ENCODE measurements at regions not wholly inside any gene's neighbourhood (a gene's known extent, or its start where the extent isn't known, plus 50 kb on each side); places are given as distances from the start of the nearest gene placed in this dataset.
"Not testable (repeated sequence)": the region's sequence is repeated elsewhere in the genome, so short reads cannot be mapped to it uniquely, and the experiment has no call there.

GRCh38 chr5:3161672-3162071, 410.2 kb upstream of the IRX2 start:
- TF ChIP-seq CTCF (conservative IDR thresholded peaks at IDR 0.05; ENCODE audit: low read depth, low read length): no peak
- H3K4me3 ChIP-seq (ENCODE audit: low read depth, low read length): no peak overlapping the region
- no peak for DNase-seq (ENCODE audit: low read depth)

- TF ChIP-seq CTCF (conservative IDR thresholded peaks at IDR 0.05; ENCODE audit: low read depth, low read length): no peak
- DNase-seq (ENCODE audit: low read depth): no peak
- H3K4me3 ChIP-seq (ENCODE audit: low read depth, low read length): no peak overlapping the region
Observed at GRCh38 chr5:3157214-3157613, 405.7 kb upstream of the IRX2 start.

GRCh38 chr5:3155717-3156116, 404.2 kb upstream of the IRX2 start:
- H3K4me3 ChIP-seq (ENCODE audit: low read depth, low read length): no peak overlapping the region
- no peak for TF ChIP-seq CTCF (conservative IDR thresholded peaks at IDR 0.05; ENCODE audit: low read depth, low read length)
- no peak for DNase-seq (ENCODE audit: low read depth)

- no peak for DNase-seq (ENCODE audit: low read depth)
- no peak overlapping the region for H3K4me3 ChIP-seq (ENCODE audit: low read depth, low read length)
- no peak for TF ChIP-seq CTCF (conservative IDR thresholded peaks at IDR 0.05; ENCODE audit: low read depth, low read length)
Observed at GRCh38 chr5:3155046-3155445, 403.6 kb upstream of the IRX2 start.

- DNase-seq (ENCODE audit: low read depth): no peak
- TF ChIP-seq CTCF (conservative IDR thresholded peaks at IDR 0.05; ENCODE audit: low read depth, low read length): no peak
- no peak overlapping the region for H3K4me3 ChIP-seq (ENCODE audit: low read depth, low read length)
Observed at GRCh38 chr5:3153906-3154305, 402.4 kb upstream of the IRX2 start.

GRCh38 chr5:3153226-3153858, 401.9 kb upstream of the IRX2 start:
- no peak for TF ChIP-seq CTCF (conservative IDR thresholded peaks at IDR 0.05; ENCODE audit: low read depth, low read length)
- DNase-seq (ENCODE audit: low read depth): no peak
- no peak overlapping the region for H3K4me3 ChIP-seq (ENCODE audit: low read depth, low read length)

GRCh38 chr5:3149899-3150298, 398.4 kb upstream of the IRX2 start:
- TF ChIP-seq CTCF (conservative IDR thresholded peaks at IDR 0.05; ENCODE audit: low read depth, low read length): no peak
- H3K4me3 ChIP-seq (ENCODE audit: low read depth, low read length): no peak overlapping the region
- no peak for DNase-seq (ENCODE audit: low read depth)

- DNase-seq (ENCODE audit: low read depth); H3K4me3 ChIP-seq (ENCODE audit: low read depth, low read length): not testable (repeated sequence)
Observed at GRCh38 chr5:3147405-3147804, 395.9 kb upstream of the IRX2 start.
